ENCODE measurements at regions not wholly inside any gene's neighbourhood (a gene's known extent, or its start where the extent isn't known, plus 50 kb on each side); places are given as distances from the start of the nearest gene placed in this dataset.
A peak's percentile ranks its signal among the peaks of the same experiment; 100 is the strongest.

GRCh38 chr6:27806981-27807440, 105.2 kb downstream of the OR2B2 start (continued):
- no peak; the same call in 1 of the 2 replicates for TF ChIP-seq ARID5B (CRISPR knock-in tag; IDR thresholded peaks at IDR 0.05)
- TF ChIP-seq ZNF280B (CRISPR knock-in tag; IDR thresholded peaks at IDR 0.05; ENCODE audit: borderline replicate concordance): no peak
- no peak for TF ChIP-seq CBFB (CRISPR knock-in tag; IDR thresholded peaks at IDR 0.05)
- TF ChIP-seq ZNF597 (CRISPR knock-in tag; IDR thresholded peaks at IDR 0.05): no peak
- peak; percentile 12; the same call in 1 of the 2 replicates for TF ChIP-seq SAP130 (CRISPR knock-in tag; IDR thresholded peaks at IDR 0.05; ENCODE audit: low read depth)
- TF ChIP-seq HCFC1 (IDR thresholded peaks at IDR 0.05; ENCODE audit: low read depth, low read length): no peak
- no peak for TF ChIP-seq ZNF776 (CRISPR knock-in tag; IDR thresholded peaks at IDR 0.05)
- no peak for TF ChIP-seq NFKBIZ (CRISPR knock-in tag; IDR thresholded peaks at IDR 0.05)
- no peak for TF ChIP-seq SOX13 (IDR thresholded peaks at IDR 0.05)
- TF ChIP-seq SOX13 (CRISPR knock-in tag; conservative IDR thresholded peaks at IDR 0.05 in 1 of 2, IDR thresholded peaks at IDR 0.05 in 1 of 2): no peak
- TF ChIP-seq HDAC1 (CRISPR knock-in tag; IDR thresholded peaks at IDR 0.05): peak; percentile 66
- TF ChIP-seq MATR3 (CRISPR knock-in tag; IDR thresholded peaks at IDR 0.05): no peak
- no peak for TF ChIP-seq ZNF24 (IDR thresholded peaks at IDR 0.05)
- peak; percentile 71 for TF ChIP-seq ZNF18 (CRISPR knock-in tag; IDR thresholded peaks at IDR 0.05; ENCODE audit: insufficient replicate concordance)
- peak; percentile 46; the same call in 1 of the 2 replicates for TF ChIP-seq ZMYM4 (CRISPR knock-in tag; IDR thresholded peaks at IDR 0.05)
- no peak for TF ChIP-seq ZNF225 (CRISPR knock-in tag; IDR thresholded peaks at IDR 0.05)
- no peak for TF ChIP-seq MEIS2 (CRISPR knock-in tag; IDR thresholded peaks at IDR 0.05)
- TF ChIP-seq SP5 (CRISPR knock-in tag; IDR thresholded peaks at IDR 0.05; ENCODE audit: borderline replicate concordance, low read depth): no peak; the same call in 1 of the 2 replicates
- TF ChIP-seq THYN1 (CRISPR knock-in tag; IDR thresholded peaks at IDR 0.05; ENCODE audit: borderline replicate concordance, low read depth): no peak
- TF ChIP-seq ARNT2 (CRISPR knock-in tag; IDR thresholded peaks at IDR 0.05; ENCODE audit: low read depth): no peak
- TF ChIP-seq SMYD3 (CRISPR knock-in tag; IDR thresholded peaks at IDR 0.05): no peak; the same call in 1 of the 2 replicates
- no peak for TF ChIP-seq ZNF780A (CRISPR knock-in tag; IDR thresholded peaks at IDR 0.05)
- TF ChIP-seq JDP2 (CRISPR knock-in tag; IDR thresholded peaks at IDR 0.05; ENCODE audit: borderline replicate concordance): no peak
- no peak for TF ChIP-seq KDM2A (CRISPR knock-in tag; IDR thresholded peaks at IDR 0.05; ENCODE audit: borderline replicate concordance, low read depth)
- TF ChIP-seq STAT5B (CRISPR knock-in tag; IDR thresholded peaks at IDR 0.05): 0 out of 2 replicates have a peak, but pooled peaks have one; percentile 78

Data from HepG2 (cell line).